Upper lobe of left lung (tissue), 4 donors: ENCODE measurements at regions not wholly inside any gene's neighbourhood (a gene's known extent, or its start where the extent isn't known, plus 50 kb on each side); places are given as distances from the start of the nearest gene placed in this dataset.

Experiments used
- CTCF ChIP-seq, 6 experiments: fragments of 450-650 bp in 4 of 6; fragments of 200-600 bp in 2 of 6; sonication (generic) in 2 of 6; IDR thresholded peaks; one replicate each; pipeline ENCODE4 v1.5.1; 2016 to 2019; ENCODE audit warnings: antibody characterized with exemption in 6 of 6
- EP300 ChIP-seq, 4 donors: sonication (generic); formaldehyde crosslinking; IDR thresholded peaks; one replicate each; pipeline ENCODE4 v1.5.1; 2017; ENCODE audit warnings: antibody characterized with exemption in 4 of 4, control low read depth in 2 of 4
- POLR2A ChIP-seq, 4 donors: fragments of 450-650 bp; IDR thresholded peaks; one replicate each; pipeline ENCODE4 v1.5.1; 2016 to 2017; ENCODE audit warnings: antibody characterized with exemption in 4 of 4, mild to moderate bottlenecking in 2 of 4
- POLR2AphosphoS5 ChIP-seq, 2 donors: sonication (generic); formaldehyde crosslinking; IDR thresholded peaks; one replicate each; pipeline ENCODE4 v1.5.1; 2017; ENCODE audit warnings: antibody characterized with exemption in 2 of 2

- no peak for TF ChIP-seq CTCF (IDR thresholded peaks at IDR 0.05)
- TF ChIP-seq POLR2AphosphoS5 (IDR thresholded peaks at IDR 0.05): no peak
- no peak for TF ChIP-seq POLR2A (IDR thresholded peaks at IDR 0.05)
- TF ChIP-seq EP300 (IDR thresholded peaks at IDR 0.05): no peak
Observed at GRCh38 chr13:89686171-89686570, 1661.3 kb upstream of the MIR17HG start.
